Spinal cord (tissue), 9 donors: ENCODE measurements at regions not wholly inside any gene's neighbourhood (a gene's known extent, or its start where the extent isn't known, plus 50 kb on each side); places are given as distances from the start of the nearest gene placed in this dataset.

Source experiments
- DNase-seq, 6 donors: peaks; one replicate each; pipeline versions ENCODE4 v3.0.0 to v3.0.0-alpha.2; 2013 to 2015; ENCODE audit warnings: low spot score in 6 of 6, low read depth in 4 of 6
- H3K27ac ChIP-seq: one replicate; pipeline ENCODE4 v1.5.1; 2013; ENCODE audit warnings: low read depth, low read length, control low read depth
- H3K27me3 ChIP-seq: one replicate; pipeline ENCODE4 v1.6.1; 2013; ENCODE audit warnings: low read length; ENCODE audit not compliant: control insufficient read depth, insufficient read depth
- H3K36me3 ChIP-seq: one replicate; pipeline ENCODE4 v1.6.1; 2013; ENCODE audit warnings: low read length; ENCODE audit not compliant: control insufficient read depth, insufficient read depth
- H3K4me1 ChIP-seq: one replicate; pipeline ENCODE4 v1.6.1; 2013; ENCODE audit warnings: low read length; ENCODE audit not compliant: control insufficient read depth, insufficient read depth
- H3K4me3 ChIP-seq: one replicate; pipeline ENCODE4 v1.5.1; 2013; ENCODE audit warnings: low read depth, low read length, control low read depth
- H3K9me3 ChIP-seq: one replicate; pipeline ENCODE4 v1.6.1; 2013; ENCODE audit warnings: low read length; ENCODE audit not compliant: control insufficient read depth, insufficient read depth
- WGBS: methylation state at CpG from one replicate; pipeline ENCODE4 v1.1.5; 2013; ENCODE audit warnings: missing lambda C conversion rate; ENCODE audit not compliant: insufficient coverage; 5-methylcytosine and 5-hydroxymethylcytosine counted together
- donor health status: healthy.

GRCh38 chr6:23566418-23566817 lies 559.6 kb upstream of the NRSN1 start:
- no peak overlapping the region for H3K4me3 ChIP-seq
- H3K27me3 ChIP-seq = no peaks in the 10 kb centered on the region
- 100% methylated on average over 2 of the region's 4 CpGs for WGBS
- no peak overlapping the region for H3K27ac ChIP-seq
- DNase-seq = peak in 1 of 6 donors; percentile 28
- H3K36me3 ChIP-seq = no peaks in the 10 kb centered on the region
- peaks cover 4% of the 10 kb centered on the region for H3K9me3 ChIP-seq
- H3K4me1 ChIP-seq = no peaks in the 10 kb centered on the region

- no peaks in the 10 kb centered on the region for H3K36me3 ChIP-seq
- no peak for DNase-seq
- H3K4me1 ChIP-seq = no peaks in the 10 kb centered on the region
- no peaks in the 10 kb centered on the region for H3K27me3 ChIP-seq
- WGBS = no CpG with 5 or more reads among the region's 1 CpG
- H3K9me3 ChIP-seq = peaks cover 2% of the 10 kb centered on the region
- H3K4me3 ChIP-seq = no peak overlapping the region
- no peak overlapping the region for H3K27ac ChIP-seq
Measured at GRCh38 chr6:23568292-23568691, 557.7 kb upstream of the NRSN1 start.

GRCh38 chr6:23584134-23584763 lies 541.8 kb upstream of the NRSN1 start:
- Histone ChIP-seq H3K27ac (no peak overlapping the region), H3K9me3 (no peaks in the 10 kb centered on the region), H3K27me3 (no peaks in the 10 kb centered on the region), H3K4me1 (no peaks in the 10 kb centered on the region), H3K36me3 (no peaks in the 10 kb centered on the region), H3K4me3 (no peak overlapping the region)
- DNase-seq = no peak
- 89% methylated on average over 3 of the region's 5 CpGs for WGBS

DNA sequence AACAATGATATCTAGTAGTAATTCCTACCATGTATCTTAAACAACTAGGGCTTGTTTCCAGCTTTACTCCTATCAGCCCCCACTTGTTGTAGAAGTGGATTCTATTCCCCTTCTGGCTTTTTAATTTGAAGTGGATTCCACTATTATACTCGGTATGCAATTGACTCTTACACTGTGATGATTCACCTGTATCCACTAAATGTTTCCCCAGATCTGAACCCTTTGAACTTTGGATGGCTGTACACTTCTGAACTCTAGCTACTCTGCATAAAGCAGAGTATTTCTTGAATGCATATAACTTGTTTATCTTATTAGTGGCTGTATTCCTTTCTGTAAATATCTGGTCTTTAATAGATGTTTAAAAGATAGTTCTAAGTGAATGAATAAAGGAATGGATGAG lies 538.4 kb upstream of the NRSN1 start:
- WGBS = no CpG with 5 or more reads among the region's 1 CpG

GRCh38 chr6:23589811-23590210 lies 536.2 kb upstream of the NRSN1 start:
- WGBS = no CpG with 5 or more reads among the region's 2 CpGs
- Histone ChIP-seq H3K4me1 (no peaks in the 10 kb centered on the region), H3K9me3 (no peaks in the 10 kb centered on the region), H3K4me3 (no peak overlapping the region), H3K36me3 (no peaks in the 10 kb centered on the region), H3K27ac (no peak overlapping the region), H3K27me3 (no peaks in the 10 kb centered on the region)
- DNase-seq = no peak

More for the DNA sequence above, 538.4 kb upstream of the NRSN1 start:
- Histone ChIP-seq H3K9me3 (no peaks in the 10 kb centered on the region), H3K4me1 (no peaks in the 10 kb centered on the region), H3K4me3 (no peak overlapping the region), H3K27me3 (no peaks in the 10 kb centered on the region), H3K27ac (no peak overlapping the region), H3K36me3 (no peaks in the 10 kb centered on the region)
- no peak for DNase-seq

GRCh38 chr6:23590498-23591126 lies 535.4 kb upstream of the NRSN1 start:
- no peak for DNase-seq
- no peaks in the 10 kb centered on the region for H3K4me1 ChIP-seq
- no peaks in the 10 kb centered on the region for H3K9me3 ChIP-seq
- H3K27ac ChIP-seq = no peak overlapping the region
- no peaks in the 10 kb centered on the region for H3K27me3 ChIP-seq
- H3K4me3 ChIP-seq = no peak overlapping the region
- no peaks in the 10 kb centered on the region for H3K36me3 ChIP-seq
- WGBS = no CpG with 5 or more reads among the region's 1 CpG

DNA sequence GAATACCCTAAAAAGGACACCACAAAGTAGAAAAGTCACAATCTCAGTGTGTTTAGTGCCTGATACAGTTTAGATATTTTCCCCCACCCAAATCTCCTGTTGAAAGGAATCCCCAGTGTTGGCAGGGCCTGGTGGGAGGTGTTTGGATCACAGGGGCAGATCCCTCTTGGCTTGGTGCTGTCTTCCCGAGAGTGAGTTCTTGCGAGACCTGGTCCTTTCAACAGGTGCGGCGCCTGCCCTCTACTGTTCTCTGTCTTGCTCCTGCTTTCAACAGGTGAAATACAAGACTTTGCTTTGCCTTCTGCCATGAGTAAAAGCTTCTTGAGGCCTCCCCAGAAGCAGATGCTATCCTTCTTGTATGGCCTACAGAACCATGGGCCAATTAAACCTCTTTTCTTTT lies 534.3 kb upstream of the NRSN1 start:
- no peak overlapping the region for H3K27ac ChIP-seq
- DNase-seq = no peak
- H3K9me3 ChIP-seq = no peaks in the 10 kb centered on the region
- H3K4me3 ChIP-seq = no peak overlapping the region
- WGBS = 100% methylated on average over 4 of the region's 4 CpGs
- no peaks in the 10 kb centered on the region for H3K36me3 ChIP-seq
- H3K27me3 ChIP-seq = no peaks in the 10 kb centered on the region
- no peaks in the 10 kb centered on the region for H3K4me1 ChIP-seq

GRCh38 chr6:23600118-23600517 lies 525.9 kb upstream of the NRSN1 start:
- no peaks in the 10 kb centered on the region for H3K27me3 ChIP-seq
- H3K4me1 ChIP-seq = no peaks in the 10 kb centered on the region
- no peak overlapping the region for H3K4me3 ChIP-seq
- H3K27ac ChIP-seq = no peak overlapping the region
- no peaks in the 10 kb centered on the region for H3K9me3 ChIP-seq
- no peaks in the 10 kb centered on the region for H3K36me3 ChIP-seq
- no peak for DNase-seq

GRCh38 chr6:23601811-23602345 lies 524.1 kb upstream of the NRSN1 start:
- Histone ChIP-seq H3K4me1 (no peaks in the 10 kb centered on the region), H3K27me3 (no peaks in the 10 kb centered on the region), H3K36me3 (no peaks in the 10 kb centered on the region), H3K4me3 (no peak overlapping the region), H3K9me3 (no peaks in the 10 kb centered on the region), H3K27ac (no peak overlapping the region)
- WGBS = 86% methylated on average over 1 of the region's 1 CpG
- no peak for DNase-seq

DNA sequence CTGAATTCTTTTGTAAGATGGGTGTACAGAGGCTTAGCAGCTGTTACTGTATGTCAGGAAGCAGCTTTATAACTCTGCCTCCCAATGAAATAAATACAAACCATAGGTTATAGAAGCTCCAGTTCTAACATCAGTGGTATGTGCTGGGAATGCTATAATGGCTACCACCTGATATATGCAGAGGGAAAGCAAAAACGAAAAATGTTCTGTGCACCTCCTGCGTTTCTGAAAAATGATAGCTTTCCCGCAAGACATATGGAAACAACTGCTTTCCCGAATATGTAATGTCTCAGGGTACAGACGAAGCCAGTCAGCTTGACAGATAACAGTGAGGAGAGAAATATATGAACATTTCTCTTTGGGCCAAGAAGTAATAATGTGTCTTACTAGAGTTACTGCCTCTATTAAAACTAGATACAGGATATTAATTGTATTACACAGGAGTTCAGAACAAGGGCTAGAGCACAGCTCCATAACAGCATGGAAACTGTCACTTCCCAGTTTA lies 517.0 kb upstream of the NRSN1 start:
- WGBS = 38% methylated on average over 2 of the region's 5 CpGs
- no peaks in the 10 kb centered on the region for H3K9me3 ChIP-seq
- no peak overlapping the region for H3K4me3 ChIP-seq
- DNase-seq = peak in 2 of 6 donors; percentile 17 to 82
- H3K27me3 ChIP-seq = no peaks in the 10 kb centered on the region
- no peak overlapping the region for H3K27ac ChIP-seq
- H3K36me3 ChIP-seq = no peaks in the 10 kb centered on the region
- H3K4me1 ChIP-seq = peaks cover 3% of the 10 kb centered on the region
